Left lung (tissue), 4 donors: ENCODE measurements at regions not wholly inside any gene's neighbourhood (a gene's known extent, or its start where the extent isn't known, plus 50 kb on each side); places are given as distances from the start of the nearest gene placed in this dataset.
"Not testable (repeated sequence)": the region's sequence is repeated elsewhere in the genome, so short reads cannot be mapped to it uniquely, and the experiment has no call there.

ENCODE experiments used
- ATAC-seq: fragments of 200-7000 bp; cut with Tn5 transposase; one replicate; pipeline ENCODE4 v1.9.1; 2020; ENCODE audit warnings: moderate library complexity
- DNase-seq, 4 donors: peaks; one replicate each; pipeline ENCODE4 v3.0.0-alpha.2; 2013 to 2020
- H3K27ac ChIP-seq, 2 donors: fragments of 200-600 bp; sonication (generic) in 1 of 2; one replicate each; pipeline versions ENCODE4 v1.5.0 to v1.8.0; 2020 to 2021
- H3K27me3 ChIP-seq, 2 donors: fragments of 200-600 bp; sonication (generic) in 1 of 2; one replicate each; pipeline versions ENCODE4 v1.5.0 to v1.8.0; 2020 to 2021
- H3K36me3 ChIP-seq, 2 donors: fragments of 200-600 bp; sonication (generic) in 1 of 2; one replicate each; pipeline versions ENCODE4 v1.5.0 to v1.8.0; 2020 to 2021
- H3K4me1 ChIP-seq, 2 donors: fragments of 200-600 bp; one replicate each; pipeline ENCODE4 v1.8.0; 2021
- H3K4me3 ChIP-seq, 2 donors: fragments of 200-600 bp; sonication (generic) in 1 of 2; one replicate each; pipeline versions ENCODE4 v1.5.0 to v1.8.0; 2020 to 2021; ENCODE audit warnings: mild to moderate bottlenecking in 1 of 2
- H3K9me3 ChIP-seq, 2 donors: fragments of 200-600 bp; sonication (generic) in 1 of 2; one replicate each; pipeline versions ENCODE4 v1.5.0 to v1.8.0; 2020 to 2021
- CTCF ChIP-seq, 2 donors: fragments of 200-600 bp; sonication (generic) in 1 of 2; IDR thresholded peaks; one replicate each; pipeline versions ENCODE4 v1.5.0 to v1.8.0; 2021; ENCODE audit warnings: antibody characterized with exemption in 2 of 2
- intact Hi-C, 2 donors: fragments of 100-400 bp; cut with DNase I; formaldehyde crosslinking; loops; one replicate each; pipeline versions ENCODE4 v1.11.2 to v1.14.2; 2022
- donor health status: DM: no; HTN: yes; CAD: no.
- donor health status: DM: no; HTN: no; CAD: no.

GRCh38 chr13:67389171-67389570 lies 159.0 kb upstream of the PCDH9 start:
- Histone ChIP-seq H3K27ac (no peak overlapping the region), H3K9me3 (peaks cover 0 to 4% of the 10 kb centered on the region in 2 donors), H3K36me3 (no peaks in the 10 kb centered on the region), H3K4me3 (no peak overlapping the region), H3K27me3 (no peaks in the 10 kb centered on the region), H3K4me1 (no peaks in the 10 kb centered on the region)
- TF ChIP-seq CTCF (IDR thresholded peaks at IDR 0.05) = no peak
- ATAC-seq (no peak), DNase-seq (no peak)
- intact Hi-C loops = no loop called here

GRCh38 chr13:67383109-67383757 lies 153.1 kb upstream of the PCDH9 start:
- H3K27ac ChIP-seq, H3K4me3 ChIP-seq, H3K4me1 ChIP-seq, ATAC-seq, H3K27me3 ChIP-seq, intact Hi-C loops, DNase-seq, H3K36me3 ChIP-seq, H3K9me3 ChIP-seq: not testable (repeated sequence)

- Histone ChIP-seq H3K4me3 (no peak overlapping the region), H3K27me3 (no peaks in the 10 kb centered on the region), H3K36me3 (no peaks in the 10 kb centered on the region), H3K9me3 (no peaks in the 10 kb centered on the region), H3K27ac (no peak overlapping the region), H3K4me1 (no peaks in the 10 kb centered on the region)
- DNase-seq = no peak
- intact Hi-C loops = no loop called here
- TF ChIP-seq CTCF (IDR thresholded peaks at IDR 0.05) = no peak
- no peak for ATAC-seq
Measured at GRCh38 chr13:67377919-67378318, 147.8 kb upstream of the PCDH9 start.

- no peaks in the 10 kb centered on the region for H3K9me3 ChIP-seq
- intact Hi-C loops = no loop called here
Measured at GRCh38 chr13:67374391-67374790, 144.3 kb upstream of the PCDH9 start.

GRCh38 chr13:67372868-67373464 lies 142.8 kb upstream of the PCDH9 start:
- ATAC-seq (no peak), DNase-seq (no peak)
- H3K4me3 ChIP-seq = no peak overlapping the region
- no peak overlapping the region for H3K27ac ChIP-seq
- intact Hi-C loops = no loop called here
- no peaks in the 10 kb centered on the region for H3K4me1 ChIP-seq
- H3K9me3 ChIP-seq = no peaks in the 10 kb centered on the region
- no peaks in the 10 kb centered on the region for H3K27me3 ChIP-seq
- no peak for TF ChIP-seq CTCF (IDR thresholded peaks at IDR 0.05)
- no peaks in the 10 kb centered on the region for H3K36me3 ChIP-seq

More at GRCh38 chr13:67374391-67374790, 144.3 kb upstream of the PCDH9 start:
- Histone ChIP-seq H3K27me3 (no peaks in the 10 kb centered on the region), H3K27ac (no peak overlapping the region), H3K4me3 (no peak overlapping the region), H3K4me1 (no peaks in the 10 kb centered on the region), H3K36me3 (no peaks in the 10 kb centered on the region)
- DNase-seq (no peak), ATAC-seq (no peak)
- no peak for TF ChIP-seq CTCF (IDR thresholded peaks at IDR 0.05)
